NCI-H2029 treated with DMSO at 0.1 percent for 48 hours (cell line): ENCODE measurements at regions not wholly inside any gene's neighbourhood (a gene's known extent, or its start where the extent isn't known, plus 50 kb on each side); places are given as distances from the start of the nearest gene placed in this dataset.
"Not testable (repeated sequence)": the region's sequence is repeated elsewhere in the genome, so short reads cannot be mapped to it uniquely, and the experiment has no call there.

ENCODE experiments used
- DNase-seq: peaks from one replicate; lab custom pipeline; 2025; lab: John Stamatoyannopoulos, UW

GRCh38 chr1:206256935-206257334, 53.6 kb downstream of the SRGAP2 start:
- not testable (repeated sequence) for DNase-seq

GRCh38 chr1:206261473-206261872, 58.1 kb downstream of the SRGAP2 start:
- not testable (repeated sequence) for DNase-seq

DNA sequence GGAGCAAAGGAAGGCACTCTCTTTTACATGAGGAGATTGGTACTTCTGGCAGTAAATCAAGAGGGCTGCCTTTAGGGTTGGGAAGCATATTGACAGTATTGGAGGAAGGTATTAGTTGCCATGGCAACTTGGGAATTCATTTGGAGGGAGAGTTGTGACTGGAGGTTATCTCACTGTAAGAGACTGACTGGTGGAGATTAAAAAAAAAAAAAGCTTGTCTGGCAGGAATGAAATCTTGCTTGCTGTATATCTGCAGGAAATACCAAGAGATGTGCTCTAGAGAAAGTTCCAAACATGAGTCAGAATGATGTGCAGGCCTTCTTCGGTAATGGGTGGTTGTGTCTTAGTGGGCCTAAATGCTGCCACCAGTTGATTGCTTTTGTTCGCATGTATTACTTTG, 59.1 kb downstream of the SRGAP2 start:
- DNase-seq, result not testable (repeated sequence)

DNA sequence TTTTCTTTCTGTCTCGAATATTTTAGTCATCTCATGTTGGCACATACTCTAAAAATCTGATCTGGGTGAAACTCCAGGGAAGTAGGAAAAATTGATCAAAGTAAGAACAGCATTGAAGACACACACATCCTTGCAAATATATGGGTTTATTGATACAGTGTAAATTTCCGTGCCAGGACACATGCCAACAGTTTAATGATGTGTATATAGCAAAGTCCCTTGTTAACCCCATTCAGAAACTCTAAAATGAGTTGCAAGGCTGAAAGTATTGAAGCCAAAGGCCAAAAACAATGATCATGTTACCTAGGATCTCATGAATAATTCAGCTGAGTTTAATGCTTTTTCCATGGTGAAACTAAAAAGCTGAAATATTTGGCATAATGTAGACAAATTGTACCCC, 61.6 kb downstream of the SRGAP2 start:
- DNase-seq, result not testable (repeated sequence)

GRCh38 chr1:206271153-206271552, 67.8 kb downstream of the SRGAP2 start:
- DNase-seq, result not testable (repeated sequence)

GRCh38 chr1:206273104-206273503, 69.8 kb downstream of the SRGAP2 start:
- DNase-seq, result not testable (repeated sequence)

GRCh38 chr1:206276143-206276542, 72.8 kb downstream of the SRGAP2 start:
- not testable (repeated sequence) for DNase-seq

- DNase-seq, result not testable (repeated sequence)
Measured at GRCh38 chr1:206278683-206279082, 75.3 kb downstream of the SRGAP2 start.

GRCh38 chr1:206280683-206281082, 77.3 kb downstream of the SRGAP2 start:
- not testable (repeated sequence) for DNase-seq

- not testable (repeated sequence) for DNase-seq
Measured at GRCh38 chr1:206281912-206282654, 78.7 kb downstream of the SRGAP2 start.

GRCh38 chr1:206285024-206285960, 82.0 kb downstream of the SRGAP2 start:
- DNase-seq, result not testable (repeated sequence)

- not testable (repeated sequence) for DNase-seq
Measured at GRCh38 chr1:206287759-206288158, 84.4 kb downstream of the SRGAP2 start.

DNA sequence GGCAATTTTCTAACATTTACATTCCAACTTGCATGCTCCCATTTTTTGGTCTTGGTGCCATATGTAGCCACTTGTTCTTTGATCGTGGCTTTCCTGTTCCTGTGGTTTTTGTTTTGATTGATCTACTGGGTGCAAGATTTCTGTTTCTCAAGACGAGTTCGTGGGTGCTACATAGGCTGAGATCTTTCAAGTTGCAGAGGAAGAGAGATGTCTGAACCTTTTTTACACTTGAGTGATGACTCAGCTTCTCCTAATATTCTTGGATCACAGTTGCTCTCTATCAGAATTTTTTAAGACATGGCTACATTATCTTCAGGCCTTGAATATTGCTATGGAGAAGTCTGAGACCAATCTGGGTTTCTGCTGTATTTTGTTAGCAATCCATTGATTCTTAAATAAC, 85.1 kb downstream of the SRGAP2 start:
- not testable (repeated sequence) for DNase-seq

GRCh38 chr1:206297145-206298031, 94.0 kb downstream of the SRGAP2 start:
- not testable (repeated sequence) for DNase-seq

- not testable (repeated sequence) for DNase-seq
Measured at GRCh38 chr1:206298032-206298392, 94.7 kb downstream of the SRGAP2 start.

- DNase-seq, result not testable (repeated sequence)
Measured at GRCh38 chr1:206299181-206299791, 95.9 kb downstream of the SRGAP2 start.

GRCh38 chr1:206299942-206300341, 96.6 kb downstream of the SRGAP2 start:
- not testable (repeated sequence) for DNase-seq

- DNase-seq, result not testable (repeated sequence)
Measured at GRCh38 chr1:206302056-206302455, 98.7 kb downstream of the SRGAP2 start.

DNA sequence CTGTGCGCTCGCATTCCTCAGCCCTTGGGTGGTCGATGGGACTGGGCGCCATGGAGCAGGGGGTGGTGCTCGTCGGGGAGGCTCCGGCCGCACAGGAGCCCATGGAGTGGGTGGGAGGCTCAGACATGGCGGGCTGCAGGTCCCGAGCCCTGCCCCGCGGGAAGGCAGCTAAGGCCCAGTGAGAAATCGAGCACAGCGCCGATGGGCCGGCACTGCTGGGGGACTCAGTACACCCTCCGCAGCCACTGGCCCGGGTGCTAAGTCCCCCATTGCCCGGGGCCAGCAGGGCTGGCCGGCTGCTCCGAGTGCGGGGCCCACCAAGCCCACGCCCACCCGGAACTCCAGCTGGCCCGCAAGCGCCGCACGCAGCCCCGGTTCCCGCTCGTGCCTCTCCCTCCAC, 104.1 kb downstream of the SRGAP2 start:
- DNase-seq, result not testable (repeated sequence)

- DNase-seq, result not testable (repeated sequence)
Measured at GRCh38 chr1:206310948-206311347, 107.6 kb downstream of the SRGAP2 start.

GRCh38 chr1:206311611-206312273, 108.4 kb downstream of the SRGAP2 start:
- not testable (repeated sequence) for DNase-seq
